GM21390 (cell line): ENCODE measurements at regions not wholly inside any gene's neighbourhood (a gene's known extent, or its start where the extent isn't known, plus 50 kb on each side); places are given as distances from the start of the nearest gene placed in this dataset.
"Not testable (repeated sequence)": the region's sequence is repeated elsewhere in the genome, so short reads cannot be mapped to it uniquely, and the experiment has no call there.

Source experiments
- ATAC-seq: cut with Tn5 transposase; IDR thresholded peaks from one replicate; pipeline ENCODE4 v1.9.1; 2021; ENCODE audit not compliant: unreplicated experiment

DNA sequence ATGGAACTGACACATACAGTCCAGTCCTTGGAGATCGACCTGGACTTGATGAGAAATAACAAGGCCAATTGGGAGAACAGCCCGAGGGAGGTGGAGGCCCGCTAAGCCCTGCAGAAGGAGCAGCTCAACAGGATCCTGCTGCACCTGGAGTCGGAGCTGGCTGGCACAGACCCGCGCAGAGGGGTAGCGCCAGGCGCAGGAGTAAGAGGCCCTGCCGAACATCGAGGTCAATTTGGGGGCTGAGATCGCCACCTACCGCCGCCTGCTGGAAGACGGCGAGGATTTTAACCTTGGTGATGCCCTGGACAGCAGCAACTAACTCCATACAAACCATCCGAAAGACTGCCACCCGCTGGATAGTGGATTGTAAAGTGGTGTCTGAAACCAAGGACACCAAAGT lies 1610.1 kb upstream of the ACO1 start:
- ATAC-seq: no peak

GRCh38 chr9:30775236-30775635 lies 1609.2 kb upstream of the ACO1 start:
- ATAC-seq: no peak

DNA sequence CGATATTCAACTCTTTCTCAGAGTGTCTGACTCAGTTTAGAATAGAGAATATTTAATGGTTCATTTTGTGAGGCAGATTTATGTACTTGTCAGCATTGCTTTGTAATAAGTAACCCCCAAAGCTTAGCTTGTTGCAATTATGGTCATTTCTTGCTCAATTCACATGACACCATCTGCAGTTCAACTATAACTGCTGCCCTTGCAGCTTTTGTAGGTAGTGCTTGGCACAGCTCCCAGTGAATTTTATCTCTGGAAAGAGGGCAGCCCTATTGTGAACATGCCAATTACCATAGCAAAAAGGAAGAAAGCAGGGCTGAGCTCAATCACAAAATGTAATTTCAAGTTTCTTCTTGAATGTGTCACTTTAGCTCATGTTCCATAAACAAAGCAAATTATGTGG lies 1587.7 kb upstream of the ACO1 start:
- ATAC-seq: no peak

DNA sequence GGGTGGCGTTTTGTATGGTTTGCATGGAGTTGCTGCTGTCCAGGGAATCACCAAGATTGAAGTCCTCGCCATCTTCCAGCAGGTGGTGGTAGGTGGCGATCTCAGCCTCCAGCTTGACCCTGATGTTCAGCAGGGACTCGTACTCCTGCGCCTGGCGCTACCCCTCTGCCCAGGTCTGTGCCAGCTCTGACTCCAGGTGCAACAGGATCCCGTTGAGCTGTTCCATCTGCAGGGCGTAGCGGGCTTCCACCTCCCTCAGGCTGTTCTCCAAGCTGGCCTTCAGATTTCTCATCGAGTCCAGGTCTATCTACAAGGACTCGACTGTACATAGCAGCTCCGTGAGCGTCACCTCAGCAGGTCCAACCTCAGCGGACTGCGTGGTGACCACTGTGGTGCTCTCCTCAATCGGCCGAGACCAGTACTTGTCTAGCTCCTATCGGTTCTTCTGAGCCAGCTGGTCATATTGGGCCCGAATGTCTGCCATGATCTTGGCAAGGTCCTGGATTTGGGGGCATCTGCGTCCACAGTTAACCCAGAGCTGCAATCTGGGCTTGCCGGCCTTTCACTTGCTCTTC lies 1584.8 kb upstream of the ACO1 start:
- ATAC-seq: no peak

DNA sequence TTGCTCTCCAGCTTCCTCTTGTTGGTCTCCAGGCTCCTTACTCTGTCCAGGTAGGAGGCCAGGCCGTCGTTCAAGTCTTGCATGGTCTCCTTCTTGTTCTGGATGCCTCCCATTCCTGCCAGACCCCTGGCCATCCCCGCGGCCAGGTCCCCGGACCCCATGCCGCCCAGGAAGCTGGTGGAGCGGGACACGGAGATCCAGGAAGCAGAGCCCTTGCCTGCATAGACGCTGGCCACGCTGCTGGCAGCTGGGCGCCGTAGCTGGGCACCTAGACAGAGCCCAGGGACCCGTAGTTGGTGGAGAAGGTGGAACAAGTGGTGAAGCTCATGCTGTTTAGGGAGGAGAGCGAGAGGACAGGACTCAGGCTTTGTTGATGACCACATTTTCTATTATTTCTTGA lies 1584.0 kb upstream of the ACO1 start:
- ATAC-seq: no peak

DNA sequence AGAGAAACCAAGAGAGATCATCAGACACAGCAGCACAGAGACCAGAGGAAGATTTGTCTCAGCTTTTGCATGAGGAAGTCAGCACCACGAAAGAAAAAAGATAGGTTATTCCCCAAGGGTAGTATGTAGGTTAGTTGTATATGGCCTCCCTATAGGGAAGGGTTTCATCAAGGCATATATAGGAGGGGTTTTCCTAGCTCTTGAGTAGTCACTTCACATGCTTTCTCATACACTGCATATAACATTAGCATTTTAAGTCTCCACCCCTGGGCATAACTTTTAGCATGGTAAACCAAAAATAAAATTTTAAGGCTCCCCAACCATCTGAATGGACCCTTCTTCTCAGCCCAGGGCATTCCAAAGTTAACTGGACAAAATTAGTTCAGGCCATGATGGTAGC lies 1571.6 kb upstream of the ACO1 start:
- no peak for ATAC-seq

- ATAC-seq: no peak
Measured at GRCh38 chr9:30815585-30815984, 1568.9 kb upstream of the ACO1 start.

GRCh38 chr9:30845136-30845535 lies 1539.3 kb upstream of the ACO1 start:
- ATAC-seq: no peak

DNA sequence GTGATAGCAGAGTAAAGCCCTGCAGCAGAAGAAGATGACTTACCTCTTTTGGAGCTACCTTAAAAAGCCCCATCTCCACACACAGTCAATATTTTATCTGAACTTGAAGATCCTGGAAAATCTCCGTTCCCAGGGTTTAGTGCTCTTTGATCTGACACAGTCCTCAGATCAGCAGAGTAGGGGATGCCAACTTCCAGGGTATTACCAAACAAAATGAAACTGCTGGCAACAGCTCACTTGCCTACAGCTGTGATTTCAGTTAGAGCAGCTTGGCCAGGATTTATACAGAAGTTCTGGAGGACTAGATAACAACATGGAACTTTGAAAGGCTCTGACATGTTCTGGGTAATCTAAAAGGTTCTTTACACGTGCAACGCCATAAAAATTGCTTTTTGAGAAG lies 1537.8 kb upstream of the ACO1 start:
- no peak for ATAC-seq

DNA sequence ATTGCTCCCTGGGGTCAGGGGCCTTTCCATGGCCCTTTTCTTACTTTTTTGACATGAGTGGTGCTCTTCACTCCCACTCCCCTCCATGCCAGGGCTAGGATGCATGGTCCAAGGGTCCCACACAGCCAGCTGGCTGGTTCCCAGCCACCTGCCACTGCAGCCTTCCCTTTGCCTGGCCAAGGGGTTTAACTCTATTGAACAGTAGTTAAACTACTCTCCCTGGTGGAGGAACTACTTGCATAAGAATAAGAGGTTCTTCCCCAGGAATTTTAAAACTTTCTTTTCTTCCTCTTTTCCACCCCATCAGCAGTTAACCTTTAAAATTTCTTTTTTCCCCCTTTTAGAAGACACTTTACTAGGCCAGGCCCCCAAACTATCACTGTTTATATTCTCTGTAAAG lies 1532.8 kb upstream of the ACO1 start:
- ATAC-seq: no peak

DNA sequence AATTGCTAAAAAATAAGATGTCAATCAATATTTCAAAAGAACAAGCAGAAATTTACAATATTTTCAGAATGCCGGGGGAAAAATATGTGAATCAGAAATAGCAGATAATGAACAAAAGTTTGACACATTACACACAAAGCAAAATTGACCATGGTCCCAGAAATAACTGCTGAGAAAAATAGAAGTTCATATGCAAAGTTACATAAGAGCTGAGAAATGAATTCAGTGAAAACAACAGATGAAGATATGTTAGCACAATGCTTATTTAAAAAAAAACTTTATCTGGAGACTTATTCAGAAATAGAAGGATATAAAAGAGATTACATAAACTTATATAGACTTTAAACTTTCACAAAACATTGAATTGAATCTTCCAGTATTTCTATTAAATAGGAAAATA lies 1483.7 kb upstream of the ACO1 start:
- no peak for ATAC-seq

- no peak for ATAC-seq
Measured at GRCh38 chr9:30913331-30913730, 1471.1 kb upstream of the ACO1 start.

- ATAC-seq: no peak
Measured at GRCh38 chr9:30915451-30915850, 1469.0 kb upstream of the ACO1 start.

GRCh38 chr9:30925126-30925525 lies 1459.3 kb upstream of the ACO1 start:
- ATAC-seq: no peak

DNA sequence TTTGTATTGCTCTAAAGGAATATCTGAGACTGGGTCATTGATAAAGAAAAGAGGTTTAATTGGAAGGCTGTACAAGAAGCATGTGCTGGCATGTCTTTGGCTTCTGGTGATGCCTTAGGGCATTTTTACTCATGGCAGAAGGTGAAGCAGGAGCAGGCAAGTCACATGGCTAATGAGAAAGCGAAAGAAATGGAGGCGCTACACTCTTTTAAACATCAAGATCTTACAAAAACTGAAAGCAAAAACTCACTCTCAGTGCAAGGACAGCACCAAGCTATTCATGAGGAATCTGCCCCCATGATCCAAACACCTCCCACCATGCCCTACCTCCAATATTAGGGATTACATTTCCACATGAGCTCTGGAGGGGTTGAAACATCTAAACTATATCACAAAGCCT lies 1458.8 kb upstream of the ACO1 start:
- ATAC-seq: no peak

- ATAC-seq: no peak
Measured at GRCh38 chr9:30928045-30928444, 1456.4 kb upstream of the ACO1 start.

DNA sequence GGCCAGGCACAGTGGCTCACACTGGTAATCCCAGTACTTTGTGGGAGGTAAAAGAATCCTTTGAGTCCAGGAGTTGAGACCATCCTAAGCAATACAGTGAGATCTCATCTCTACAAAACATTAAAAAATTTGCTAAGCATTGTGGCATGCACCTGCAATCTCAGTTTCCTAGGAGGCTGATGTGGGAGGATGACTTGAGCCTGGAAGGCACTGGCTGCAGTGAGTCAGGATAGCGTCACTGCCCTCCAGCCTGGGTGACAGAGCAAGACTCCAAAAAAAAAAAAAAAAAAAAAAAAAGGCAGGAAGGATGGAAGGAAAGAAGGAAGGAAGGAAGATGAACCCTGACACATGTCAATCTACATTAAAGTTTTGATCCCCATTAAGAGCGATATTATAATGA lies 1452.2 kb upstream of the ACO1 start:
- no peak for ATAC-seq

DNA sequence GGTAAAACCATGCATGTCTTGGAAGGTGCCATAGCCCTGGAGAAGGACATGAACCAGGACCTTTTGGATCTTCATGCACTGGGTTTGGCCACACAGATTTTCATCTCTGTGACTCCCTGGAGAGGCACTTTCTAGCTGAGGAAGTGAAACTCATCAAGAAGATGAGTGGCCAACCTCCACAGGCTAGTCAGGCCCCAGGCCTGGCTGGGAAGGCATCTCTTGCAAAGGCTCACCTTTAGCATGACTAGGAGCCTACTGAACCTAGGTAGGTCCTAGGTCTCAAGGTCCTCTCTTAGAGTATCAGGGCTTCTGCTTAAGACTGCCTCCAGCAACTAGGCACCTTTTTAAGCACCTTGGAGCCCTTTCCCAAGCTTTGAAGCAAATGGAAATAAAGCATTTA lies 1448.7 kb upstream of the ACO1 start:
- ATAC-seq: no peak

- ATAC-seq: no peak
Measured at GRCh38 chr9:30937106-30937505, 1447.3 kb upstream of the ACO1 start.

GRCh38 chr9:30942852-30943251 lies 1441.6 kb upstream of the ACO1 start:
- ATAC-seq: not testable (repeated sequence)

GRCh38 chr9:30943446-30944224 lies 1440.8 kb upstream of the ACO1 start:
- ATAC-seq: no peak

DNA sequence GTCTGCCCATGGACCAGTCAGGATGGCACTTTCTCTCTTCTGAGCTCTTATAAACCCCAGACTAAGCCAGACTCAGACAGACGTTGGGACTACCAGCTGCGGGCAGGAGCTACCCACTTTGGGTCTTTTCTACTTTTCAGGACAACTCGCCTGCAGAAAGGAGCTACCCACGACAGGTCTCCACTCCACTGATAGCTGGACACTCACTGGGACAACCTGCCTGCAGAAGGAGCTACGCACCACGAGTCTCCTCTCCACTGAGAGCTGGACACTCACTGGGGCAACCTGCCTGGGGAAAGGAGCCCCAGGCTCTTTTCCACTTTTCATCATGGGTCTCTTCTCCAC lies 1440.2 kb upstream of the ACO1 start:
- no peak for ATAC-seq

DNA sequence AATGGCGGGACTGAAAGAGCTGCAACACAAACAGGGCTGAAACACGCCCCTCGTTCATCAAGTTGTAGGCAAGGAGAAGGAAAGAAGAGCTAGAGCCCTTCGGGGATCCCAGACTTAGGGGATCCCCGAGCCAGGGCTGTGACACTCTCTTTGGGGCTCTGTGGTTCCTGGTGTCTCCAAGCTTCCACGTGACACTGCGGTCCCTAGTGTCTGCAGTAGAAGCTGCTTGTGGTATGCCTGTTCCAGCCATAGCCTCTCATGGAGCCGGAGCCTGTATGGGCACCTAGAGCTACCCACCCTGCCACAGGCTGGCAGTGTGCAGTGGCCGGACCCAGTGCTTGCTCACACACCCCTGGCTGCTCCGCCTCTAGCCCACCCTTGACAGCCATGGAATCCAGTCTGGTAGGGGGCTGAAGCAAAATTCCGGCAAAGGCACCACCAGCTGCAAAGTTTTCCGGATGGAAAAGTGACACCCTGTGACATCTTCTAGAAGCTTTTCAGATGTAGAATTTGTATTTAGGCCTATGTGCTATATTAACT lies 1439.6 kb upstream of the ACO1 start:
- no peak for ATAC-seq
